ENCODE measurements at regions not wholly inside any gene's neighbourhood (a gene's known extent, or its start where the extent isn't known, plus 50 kb on each side); places are given as distances from the start of the nearest gene placed in this dataset.

DNA sequence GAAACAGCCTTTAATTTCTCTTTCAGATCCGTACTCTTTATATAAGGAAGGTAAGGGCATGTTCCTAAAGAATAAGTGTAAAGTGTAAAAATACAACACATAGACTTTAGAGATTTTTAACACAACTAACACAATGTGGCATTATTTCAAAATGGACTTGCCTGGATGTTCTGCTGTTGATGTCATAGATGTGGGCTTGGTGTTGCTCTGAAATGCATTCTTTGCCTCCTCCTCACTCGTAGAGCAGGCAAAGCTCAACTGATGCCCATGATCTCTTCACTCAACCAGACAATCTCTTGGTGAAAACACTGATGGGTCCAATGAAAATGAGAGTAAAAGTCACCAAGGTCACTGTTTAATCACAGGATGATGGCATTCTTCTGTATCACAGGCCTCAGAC is 174.2 kb upstream of the TCERG1L start:
- no peak for DNase-seq (ENCODE audit: low read depth in 2 of 2)

DNA sequence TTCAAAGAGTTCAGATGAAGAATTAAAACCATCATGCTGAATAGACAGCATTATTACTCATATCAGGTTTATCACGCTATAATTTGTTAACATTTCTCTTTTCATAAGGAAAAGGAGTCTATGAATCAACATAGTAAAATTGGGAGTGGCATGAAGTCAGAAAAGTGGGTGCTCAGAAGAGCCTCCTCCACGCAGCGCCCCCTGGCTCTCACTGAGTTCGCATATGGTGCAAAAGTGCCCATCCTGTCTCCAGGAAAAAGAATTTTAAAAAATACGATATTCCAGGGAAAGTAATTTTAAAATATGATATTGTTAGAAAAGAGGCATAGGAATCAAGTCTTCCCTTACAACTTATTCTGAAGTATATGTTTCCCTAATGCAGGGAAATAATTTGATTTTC is 176.3 kb upstream of the TCERG1L start:
- no peak for DNase-seq (ENCODE audit: low read depth in 2 of 2)

DNA sequence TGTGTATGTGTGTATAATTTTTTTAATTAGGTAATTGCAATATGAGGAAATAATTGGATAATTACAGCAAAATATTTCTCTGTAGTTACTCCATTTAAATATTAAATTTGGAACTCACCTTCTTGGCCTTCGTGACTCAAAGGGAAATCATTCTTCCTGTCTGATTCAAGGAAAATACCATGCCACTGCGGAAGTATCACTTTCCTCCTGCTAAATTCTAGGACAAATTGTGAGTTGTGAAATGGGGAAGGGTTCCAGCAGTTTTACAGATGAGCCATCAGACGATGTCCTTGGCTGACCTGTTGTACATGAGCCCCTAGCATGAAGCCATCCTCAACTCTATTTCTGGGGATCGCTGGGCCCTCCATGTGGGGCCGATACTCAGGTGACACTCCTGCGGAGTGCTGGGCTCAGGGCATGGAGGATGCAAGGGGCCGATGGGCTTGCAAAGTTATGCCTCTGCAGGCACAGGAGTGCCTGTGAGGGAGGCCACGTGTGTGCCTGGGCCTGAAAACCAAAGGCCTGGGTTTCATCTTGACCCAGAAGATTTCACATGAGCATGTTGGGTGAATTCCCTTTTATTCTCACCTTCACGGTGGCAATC is 179.6 kb upstream of the TCERG1L start:
- DNase-seq (ENCODE audit: low read depth in 2 of 2) = no peak

DNA sequence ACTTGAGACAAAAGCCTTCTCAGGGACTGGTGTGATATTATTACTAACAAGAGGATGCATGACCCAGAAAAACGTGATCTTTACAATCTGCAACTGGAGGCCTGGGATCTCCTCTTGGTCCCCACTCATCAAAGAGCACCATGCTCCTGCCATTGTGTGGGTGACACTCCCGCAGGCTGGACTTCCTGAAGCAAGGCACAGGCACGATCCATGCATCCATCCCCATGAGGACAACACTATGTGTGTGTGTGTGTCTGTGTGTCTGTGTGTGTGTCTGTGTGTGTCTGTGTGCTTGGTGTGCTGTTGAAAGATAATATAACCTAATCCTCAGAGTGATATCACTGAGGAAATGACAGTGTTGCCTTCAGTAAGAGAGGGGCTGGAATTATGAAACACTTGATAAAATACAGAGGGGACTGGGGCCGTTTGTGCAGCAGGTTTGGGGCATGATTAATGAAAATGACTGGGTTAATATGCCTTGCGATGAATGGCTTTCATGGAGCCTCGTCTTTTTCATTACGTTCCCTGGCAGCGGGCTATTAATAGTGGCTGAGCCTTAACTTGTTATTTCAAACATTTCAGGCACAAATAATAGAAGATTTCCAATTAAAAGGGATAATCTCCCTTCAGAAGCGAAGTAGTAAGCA is 180.8 kb upstream of the TCERG1L start:
- no peak for DNase-seq (ENCODE audit: low read depth in 2 of 2)

DNA sequence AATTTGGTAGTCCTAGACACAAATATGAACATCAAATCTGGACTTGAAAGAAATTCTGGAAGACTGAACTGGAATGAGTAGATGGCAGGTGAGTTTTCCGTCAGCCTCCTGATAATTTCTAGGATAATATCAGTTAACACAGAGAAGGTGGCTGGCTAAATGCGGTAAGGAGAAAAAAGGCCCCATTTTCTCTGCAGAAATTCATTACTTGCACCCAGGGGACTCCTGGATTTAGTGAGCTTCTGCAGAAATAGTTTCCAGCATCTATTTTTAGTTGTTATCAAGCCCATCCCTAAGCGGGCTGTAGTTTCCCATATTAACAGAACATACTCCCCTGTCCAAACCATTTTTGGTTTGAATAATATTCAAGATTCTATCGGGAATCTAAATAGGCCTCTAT is 181.9 kb upstream of the TCERG1L start:
- no peak for DNase-seq (ENCODE audit: low read depth in 2 of 2)

DNA sequence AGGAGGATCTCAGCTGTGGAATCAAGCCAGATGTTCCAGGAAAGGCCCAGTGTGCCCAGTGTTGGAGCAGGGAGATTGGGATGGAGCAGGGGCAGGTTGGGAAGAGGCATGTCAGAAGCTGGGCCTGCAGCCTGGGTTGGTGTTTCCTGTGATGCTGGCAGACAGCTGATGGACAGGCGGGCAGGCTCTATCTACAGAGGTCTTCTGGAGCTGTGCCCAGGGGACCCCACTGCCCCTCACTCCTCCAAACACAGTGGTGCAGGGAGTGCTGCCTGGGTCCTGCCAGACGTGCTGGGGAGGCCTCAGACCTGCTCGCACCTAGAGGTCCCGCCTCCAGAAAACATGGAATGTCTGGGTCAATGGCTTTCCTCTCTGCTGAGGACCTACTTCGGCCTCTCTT is 182.9 kb upstream of the TCERG1L start:
- no peak for DNase-seq (ENCODE audit: low read depth in 2 of 2)

DNA sequence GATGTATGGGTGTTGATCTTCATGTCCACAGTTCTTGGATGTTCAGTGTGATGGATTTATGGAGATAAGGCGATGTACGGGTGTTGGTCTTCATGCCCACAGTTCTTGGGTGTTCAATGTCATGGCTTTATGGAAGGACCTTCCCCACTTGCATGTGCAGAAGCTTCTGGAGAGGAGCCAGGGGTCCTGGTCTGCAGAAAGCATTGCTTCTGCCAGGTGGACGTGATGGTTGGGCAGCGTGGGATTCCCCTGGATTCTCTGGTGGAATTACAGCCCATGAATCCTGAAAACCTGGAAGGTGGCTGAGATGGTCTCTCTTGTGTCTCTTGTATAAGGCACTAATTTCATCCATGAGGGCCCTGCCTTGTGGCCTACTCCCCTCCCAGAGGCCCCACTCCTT is 183.7 kb upstream of the TCERG1L start:
- no peak for DNase-seq (ENCODE audit: low read depth in 2 of 2)

DNA sequence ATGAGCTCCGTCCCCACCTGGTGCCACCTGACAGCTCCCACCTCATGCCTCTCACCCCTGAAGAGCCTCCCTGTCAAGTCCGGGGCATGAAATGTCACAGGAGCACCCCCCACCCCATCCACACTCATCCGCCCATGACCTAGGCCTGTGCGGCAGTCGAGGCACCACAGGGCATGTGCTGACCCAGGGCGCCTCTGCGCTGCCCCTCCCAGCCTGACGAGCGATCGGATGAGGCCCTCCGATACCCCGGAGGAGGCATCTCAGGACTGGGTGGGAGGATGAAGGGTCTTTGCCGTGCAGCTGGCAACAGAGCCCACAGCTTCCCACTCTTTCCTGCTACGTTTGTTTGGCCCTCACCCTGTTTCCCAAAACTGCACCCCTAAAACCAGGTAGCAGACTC is 184.4 kb upstream of the TCERG1L start:
- no peak for DNase-seq (ENCODE audit: low read depth in 2 of 2)

DNA sequence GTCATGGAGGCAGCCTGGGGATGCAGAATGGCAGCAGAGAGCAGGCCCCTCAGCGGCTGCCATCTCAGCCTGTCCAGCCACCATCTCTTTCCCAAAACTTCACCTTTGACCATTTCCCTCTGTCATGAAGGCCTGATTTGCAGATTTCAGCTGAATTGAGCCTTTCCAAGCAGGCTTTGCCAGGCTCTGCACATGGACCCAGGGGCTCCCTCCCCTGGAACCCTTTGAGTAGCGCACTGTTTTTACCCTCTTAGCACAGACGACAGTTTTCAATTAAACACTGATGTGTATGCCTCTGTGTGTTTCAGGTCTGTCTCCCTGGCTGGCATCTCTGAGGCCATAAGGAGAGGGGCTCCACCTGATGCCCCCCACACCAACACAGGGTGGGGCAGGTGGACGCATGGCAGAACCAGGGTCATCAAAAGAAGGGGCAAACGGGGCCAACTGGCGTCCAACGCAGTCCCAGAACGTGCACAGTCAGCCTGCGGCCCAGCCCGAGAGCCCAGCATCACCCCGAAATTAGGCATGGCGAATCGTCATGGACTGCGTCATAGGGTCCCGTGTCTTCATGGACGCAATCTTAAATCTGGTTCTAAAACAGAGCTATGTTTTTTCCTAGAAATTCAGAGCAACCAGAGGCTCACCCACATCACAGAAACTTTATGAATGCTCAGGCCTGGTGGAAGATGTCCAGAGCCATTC is 185.0 kb upstream of the TCERG1L start:
- DNase-seq (ENCODE audit: low read depth in 2 of 2) = no peak

DNA sequence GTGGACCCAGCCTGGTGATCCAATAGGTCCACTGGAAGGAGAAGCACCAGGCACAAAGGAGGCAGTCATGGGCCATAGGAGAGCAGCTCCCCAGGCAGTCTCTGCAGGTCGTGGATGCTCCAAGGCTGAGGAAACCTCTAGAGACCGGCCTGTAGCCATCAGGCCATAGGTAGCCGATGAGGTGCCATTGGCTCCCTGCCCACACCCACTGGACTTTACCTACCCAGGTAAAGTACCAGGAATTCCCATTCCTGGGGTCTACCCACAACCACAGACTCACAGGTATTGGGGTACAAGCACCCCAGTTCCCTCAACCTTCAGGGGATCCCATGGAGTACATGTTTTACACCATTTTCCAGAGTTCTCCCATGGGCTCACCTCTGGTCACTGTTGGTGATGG is 188.0 kb upstream of the TCERG1L start:
- no peak for DNase-seq (ENCODE audit: low read depth in 2 of 2)

DNA sequence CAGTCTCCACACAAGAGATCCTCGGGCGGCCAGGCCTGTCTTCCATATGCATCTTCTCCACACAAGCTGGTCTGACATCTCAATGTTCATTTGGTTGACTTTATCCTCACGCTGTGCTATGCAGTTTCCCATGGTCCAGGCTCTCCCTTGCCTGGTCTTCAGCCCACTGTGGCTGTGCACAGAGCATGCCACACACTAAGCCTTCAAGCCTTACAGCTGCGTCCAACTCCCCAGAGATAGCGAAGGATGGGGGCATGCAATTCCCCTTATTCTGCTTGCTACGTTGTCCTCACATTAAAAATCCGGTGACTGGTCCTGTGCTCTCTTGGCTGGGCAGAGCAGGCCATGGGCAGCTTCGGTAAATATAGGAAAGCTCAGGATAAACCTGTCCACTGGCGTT is 188.7 kb upstream of the TCERG1L start:
- DNase-seq (ENCODE audit: low read depth in 2 of 2) = no peak

DNA sequence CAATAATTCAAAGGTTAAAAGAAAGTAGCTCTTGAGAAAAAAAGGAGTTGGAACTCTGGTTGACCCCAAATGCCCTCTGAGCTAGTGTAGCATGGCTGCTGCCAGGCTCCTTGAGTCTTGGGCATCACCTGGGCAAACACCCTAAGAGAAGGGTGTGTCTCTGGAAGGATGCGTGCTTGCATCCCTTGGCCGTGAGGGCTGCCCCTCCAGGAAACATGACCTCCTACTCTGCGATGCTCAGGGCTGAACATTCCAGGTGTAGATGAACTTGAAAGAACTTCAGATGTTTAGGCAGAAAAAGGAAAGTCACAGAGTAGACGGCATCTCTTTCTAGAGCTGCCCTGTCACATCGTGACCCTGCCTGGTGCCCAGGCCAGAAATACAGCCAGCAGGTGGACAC is 189.4 kb upstream of the TCERG1L start:
- DNase-seq (ENCODE audit: low read depth in 2 of 2) = no peak

DNA sequence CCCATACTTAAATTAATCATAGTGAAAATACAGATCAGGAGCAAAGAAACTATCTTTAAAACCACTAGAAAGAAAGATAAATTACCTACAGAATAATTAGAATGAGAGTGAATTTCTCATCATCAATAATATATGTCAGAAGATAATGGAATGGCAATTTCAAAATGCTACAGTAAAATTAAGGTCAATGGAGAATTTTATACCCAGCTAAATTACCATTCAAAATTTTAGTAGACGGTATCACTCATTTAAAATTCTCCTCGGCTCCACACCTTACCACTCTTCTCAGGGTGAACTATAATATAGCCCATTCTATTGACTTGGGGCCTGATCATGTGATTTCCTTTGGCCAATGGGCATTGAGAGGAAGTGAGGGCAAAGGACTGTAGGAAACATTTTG is 192.5 kb upstream of the TCERG1L start:
- no peak for DNase-seq (ENCODE audit: low read depth in 2 of 2)

DNA sequence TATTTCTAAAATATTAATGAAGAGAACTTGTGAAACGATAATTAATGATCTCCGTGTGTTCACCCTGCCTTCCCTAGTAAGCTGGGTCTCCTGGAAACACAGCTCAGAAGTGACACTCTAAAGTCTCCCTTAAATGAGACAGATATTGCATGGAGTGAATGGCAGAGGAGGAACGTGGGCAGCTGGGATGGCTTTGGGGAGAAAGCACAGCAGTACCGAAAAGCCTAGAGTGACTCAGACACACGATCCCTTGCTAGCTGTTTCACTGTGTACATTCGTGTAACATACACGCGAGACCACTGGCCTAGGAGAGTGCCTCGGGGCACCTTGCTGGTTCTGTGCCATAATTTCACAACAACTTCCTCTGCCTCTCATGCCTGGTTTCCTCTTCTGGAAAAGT is 199.9 kb upstream of the TCERG1L start:
- DNase-seq (ENCODE audit: low read depth in 2 of 2) = no peak

DNA sequence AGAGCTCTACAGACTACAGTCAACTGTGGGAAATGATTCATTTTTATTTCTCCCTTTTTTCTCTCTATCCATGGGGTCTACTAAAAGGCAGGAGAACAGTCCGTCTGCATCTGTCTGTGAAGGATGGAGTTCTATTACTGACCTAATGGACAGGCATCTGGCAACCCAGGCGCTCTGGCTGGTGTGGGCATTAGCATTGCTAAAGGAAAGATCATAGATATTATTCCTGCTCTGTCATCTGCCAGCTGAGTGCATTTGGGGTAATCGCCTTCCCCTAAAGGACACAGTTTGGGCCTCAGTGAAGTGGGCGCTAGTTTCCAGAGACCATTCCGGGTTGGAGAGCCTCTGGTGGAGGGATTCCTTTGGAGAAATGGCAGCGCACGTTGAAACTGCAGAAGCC is 201.3 kb upstream of the TCERG1L start:
- no peak for DNase-seq (ENCODE audit: low read depth in 2 of 2)

DNA sequence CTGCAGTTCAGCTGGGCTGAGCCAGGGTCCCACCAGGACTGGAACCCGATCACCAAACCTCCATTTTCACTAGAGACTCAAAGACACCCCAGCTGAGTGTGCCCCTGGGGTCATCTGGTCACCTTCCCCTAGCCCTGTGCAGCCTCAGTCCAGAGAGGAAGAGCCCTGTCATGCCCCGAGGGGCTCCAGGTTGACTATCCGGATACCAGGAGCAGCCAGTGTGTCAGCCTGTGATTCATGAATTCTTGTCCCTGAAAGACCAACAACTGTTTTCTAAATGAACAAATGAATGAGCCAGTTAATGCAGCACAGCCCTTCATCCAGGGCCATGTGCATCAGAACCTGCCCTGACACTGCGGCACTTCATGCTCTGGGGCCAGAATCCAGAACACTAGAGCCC is 201.9 kb upstream of the TCERG1L start:
- DNase-seq (ENCODE audit: low read depth in 2 of 2) = no peak

DNA sequence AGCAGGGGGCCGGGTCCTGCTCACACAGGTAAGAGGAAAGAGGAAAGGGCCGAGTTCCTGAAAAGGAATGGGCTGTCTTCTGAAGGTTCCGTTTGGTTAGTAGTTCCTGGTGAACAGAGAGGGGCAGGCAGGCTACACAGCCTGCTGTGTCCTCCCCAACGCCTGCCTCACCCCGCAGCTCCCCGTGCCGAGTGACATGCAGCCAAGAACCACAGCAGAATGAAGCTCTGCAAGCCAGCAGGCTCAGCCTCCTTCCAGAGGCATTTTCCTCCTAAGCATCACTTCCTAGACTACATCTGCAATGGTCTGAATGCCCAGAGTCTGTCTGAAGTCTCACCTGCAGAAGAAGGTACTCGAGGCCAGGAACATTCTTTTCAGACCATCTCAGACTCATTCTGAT is 202.4 kb upstream of the TCERG1L start:
- no peak for DNase-seq (ENCODE audit: low read depth in 2 of 2)

DNA sequence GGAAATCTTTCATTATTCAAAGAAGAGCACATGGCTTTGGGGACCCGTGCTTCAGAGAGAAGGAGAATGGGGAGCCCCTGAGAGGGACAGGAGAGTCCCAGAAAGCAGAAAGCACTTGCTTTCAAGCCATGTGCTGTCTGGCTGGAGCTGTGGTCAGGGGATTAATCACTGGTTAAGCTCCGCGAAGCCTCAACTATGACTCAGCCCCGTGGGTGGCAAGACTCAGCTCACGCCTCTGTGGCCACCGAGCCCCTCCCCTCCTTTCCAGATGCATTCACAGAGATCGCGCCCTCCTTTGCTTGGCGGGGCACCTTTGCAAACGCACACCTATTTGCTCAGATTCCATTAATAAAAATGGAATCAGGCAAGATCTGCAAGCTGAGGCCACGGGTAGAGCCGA is 202.9 kb upstream of the TCERG1L start:
- DNase-seq (ENCODE audit: low read depth in 2 of 2) = no peak

DNA sequence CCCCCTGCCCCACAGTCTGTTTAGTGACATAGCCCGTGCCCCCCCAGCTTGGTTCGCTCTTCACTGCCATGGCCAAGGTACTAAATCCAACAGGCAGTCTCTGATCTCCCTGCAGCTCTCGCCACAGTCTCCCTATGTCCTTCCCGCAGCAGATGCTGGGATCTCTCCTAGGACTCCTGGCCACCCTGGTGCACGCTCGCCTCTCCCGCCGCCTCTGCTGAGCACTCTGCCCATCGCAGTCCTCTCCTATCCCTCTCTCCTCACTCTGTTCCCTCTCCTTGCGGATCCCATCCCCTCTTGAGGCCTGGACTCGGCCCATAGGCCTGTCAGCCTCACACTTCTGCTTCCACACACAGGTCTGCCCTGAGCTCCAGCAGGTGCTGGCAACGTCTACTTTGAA is 204.8 kb upstream of the TCERG1L start:
- no peak for DNase-seq (ENCODE audit: low read depth in 2 of 2)

DNA sequence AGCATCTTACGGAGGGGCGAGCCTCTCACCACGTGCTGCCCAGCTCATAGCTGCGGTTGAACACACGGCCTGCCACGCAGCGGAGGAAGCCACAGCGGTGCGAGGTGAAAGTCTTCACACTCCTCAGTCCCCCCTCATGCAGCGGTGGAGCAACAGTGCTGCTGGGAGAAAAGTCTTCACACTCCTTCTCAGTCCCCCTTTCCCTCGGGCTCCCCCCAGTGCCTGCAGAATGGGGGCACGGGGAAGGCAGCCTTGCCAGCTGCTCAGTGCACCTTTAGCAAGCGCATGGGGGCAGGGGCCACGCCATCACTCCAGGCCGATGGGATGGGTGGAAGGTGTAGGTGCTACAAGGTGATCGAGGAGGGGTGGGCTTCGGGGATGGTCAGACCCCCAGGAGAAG is 206.3 kb upstream of the TCERG1L start:
- no peak for DNase-seq (ENCODE audit: low read depth in 2 of 2)

DNA sequence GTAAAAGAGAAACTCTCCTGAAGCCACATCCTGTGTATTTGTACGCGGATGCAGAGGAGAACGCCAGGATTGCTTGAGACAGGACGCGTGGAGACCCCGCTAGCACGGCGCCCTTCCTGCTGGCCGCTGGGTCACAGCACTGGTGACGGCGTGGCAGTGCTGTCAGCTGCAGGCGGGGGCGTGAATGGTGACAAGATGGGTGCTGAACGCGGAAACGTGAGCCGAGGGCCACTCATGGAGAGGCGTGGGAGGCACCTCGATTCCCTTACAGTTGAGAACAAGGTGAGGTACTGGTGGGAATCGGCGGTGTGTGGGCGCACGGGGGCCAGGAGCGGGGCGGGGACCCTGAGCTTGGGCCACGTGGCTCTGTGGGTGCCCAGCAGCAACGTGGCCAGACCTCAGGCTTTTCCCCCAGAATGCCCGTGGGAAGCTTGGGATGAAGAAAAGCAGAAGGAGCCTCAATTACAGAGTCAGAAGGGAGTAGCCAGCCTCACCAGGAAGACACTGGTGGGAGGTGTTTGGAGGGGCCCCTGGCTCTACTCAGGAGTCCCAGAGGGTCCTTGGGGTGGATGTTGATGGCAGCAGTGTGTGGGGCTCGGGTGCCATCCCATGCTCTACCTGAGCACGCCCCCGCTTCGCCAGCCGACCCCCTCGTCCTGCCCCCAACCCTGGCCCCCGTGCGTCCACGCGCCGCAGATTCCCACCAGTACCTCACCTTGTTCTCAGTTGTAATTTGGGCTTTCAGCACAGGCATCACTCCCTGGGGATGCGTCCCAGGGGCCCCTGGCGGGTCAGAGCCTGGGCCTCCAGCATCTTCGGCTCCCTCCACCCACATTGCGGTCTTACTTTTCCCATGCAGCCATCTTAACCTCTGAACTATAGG is 208.4 kb upstream of the TCERG1L start:
- no peak for DNase-seq (ENCODE audit: low read depth in 2 of 2)
